ENCODE measurements at regions not wholly inside any gene's neighbourhood (a gene's known extent, or its start where the extent isn't known, plus 50 kb on each side); places are given as distances from the start of the nearest gene placed in this dataset.

DNA sequence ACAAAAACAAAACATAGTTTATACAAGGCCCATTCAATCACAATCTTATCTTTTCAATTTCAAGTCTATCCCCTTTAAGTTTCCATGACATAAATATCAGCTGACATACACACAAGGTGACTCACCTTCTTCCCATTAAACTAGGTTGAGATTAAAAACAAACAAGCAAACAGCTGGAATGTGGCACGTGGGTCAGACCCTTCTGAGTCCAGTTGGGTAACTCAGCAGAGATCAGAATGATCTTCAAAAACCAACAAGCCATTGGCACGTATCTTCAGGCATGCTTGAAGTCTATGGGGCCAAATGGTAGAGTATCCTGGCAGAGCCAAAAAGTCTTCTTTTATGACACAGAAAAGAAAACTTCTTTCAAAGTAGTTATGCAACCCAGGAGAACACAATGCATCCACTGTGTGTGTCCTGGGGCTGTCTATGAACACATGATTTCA lies 603.5 kb upstream of the CITED2 start:
- TF ChIP-seq, protein P1, sequence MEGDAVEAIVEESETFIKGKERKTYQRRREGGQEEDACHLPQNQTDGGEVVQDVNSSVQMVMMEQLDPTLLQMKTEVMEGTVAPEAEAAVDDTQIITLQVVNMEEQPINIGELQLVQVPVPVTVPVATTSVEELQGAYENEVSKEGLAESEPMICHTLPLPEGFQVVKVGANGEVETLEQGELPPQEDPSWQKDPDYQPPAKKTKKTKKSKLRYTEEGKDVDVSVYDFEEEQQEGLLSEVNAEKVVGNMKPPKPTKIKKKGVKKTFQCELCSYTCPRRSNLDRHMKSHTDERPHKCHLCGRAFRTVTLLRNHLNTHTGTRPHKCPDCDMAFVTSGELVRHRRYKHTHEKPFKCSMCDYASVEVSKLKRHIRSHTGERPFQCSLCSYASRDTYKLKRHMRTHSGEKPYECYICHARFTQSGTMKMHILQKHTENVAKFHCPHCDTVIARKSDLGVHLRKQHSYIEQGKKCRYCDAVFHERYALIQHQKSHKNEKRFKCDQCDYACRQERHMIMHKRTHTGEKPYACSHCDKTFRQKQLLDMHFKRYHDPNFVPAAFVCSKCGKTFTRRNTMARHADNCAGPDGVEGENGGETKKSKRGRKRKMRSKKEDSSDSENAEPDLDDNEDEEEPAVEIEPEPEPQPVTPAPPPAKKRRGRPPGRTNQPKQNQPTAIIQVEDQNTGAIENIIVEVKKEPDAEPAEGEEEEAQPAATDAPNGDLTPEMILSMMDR (IDR thresholded peaks at IDR 0.05): no peak
- TF ChIP-seq POLR2A (IDR thresholded peaks at IDR 0.05) (no peak), POLR2AphosphoS5 (IDR thresholded peaks at IDR 0.05) (peak; percentile 90)
